ENCODE measurements at regions not wholly inside any gene's neighbourhood (a gene's known extent, or its start where the extent isn't known, plus 50 kb on each side); places are given as distances from the start of the nearest gene placed in this dataset.

GRCh38 chr1:189151361-189151760 lies 1326.3 kb downstream of the BRINP3 start:
- TF ChIP-seq CTCF (IDR thresholded peaks at IDR 0.05) (no peak), ZFX (IDR thresholded peaks at IDR 0.05; ENCODE audit: borderline replicate concordance) (no peak)

Measured in 22Rv1 (cell line).